Astrocyte (in vitro differentiated cells and primary cell): ENCODE measurements at regions not wholly inside any gene's neighbourhood (a gene's known extent, or its start where the extent isn't known, plus 50 kb on each side); places are given as distances from the start of the nearest gene placed in this dataset.

Experiments used
- DNase-seq: peaks from one replicate; pipeline ENCODE4 v3.0.0-alpha.2; 2010; ENCODE audit warnings: low read depth
- FAIRE-seq: peaks from 2 replicates; lab custom pipeline; 2011; peaks lifted over from hg19 to GRCh38; lab: Jason Lieb, UNC
- H2AFZ ChIP-seq: 2 replicates; pipeline ENCODE4 v1.6.0; 2012; ENCODE audit warnings: low read depth, low read length, inconsistent platforms
- H3K27ac ChIP-seq: 2 replicates; pipeline ENCODE4 v1.5.1; 2011; ENCODE audit warnings: low read depth, low read length, inconsistent platforms
- H3K27me3 ChIP-seq: 2 replicates; pipeline ENCODE4 v1.6.0; 2011; ENCODE audit warnings: low read length, inconsistent platforms; ENCODE audit not compliant: insufficient read depth
- H3K36me3 ChIP-seq: 2 replicates; pipeline ENCODE4 v1.5.1; 2011; ENCODE audit warnings: low read length, inconsistent platforms; ENCODE audit not compliant: insufficient read depth
- H3K4me1 ChIP-seq: 2 replicates; pipeline ENCODE4 v1.5.1; 2011; ENCODE audit warnings: low read length, inconsistent platforms; ENCODE audit not compliant: insufficient read depth
- H3K4me2 ChIP-seq: 2 replicates; pipeline ENCODE4 v1.6.0; 2012; ENCODE audit warnings: low read length, inconsistent platforms
- H3K4me3 ChIP-seq: 2 replicates; pipeline ENCODE4 v1.5.1; 2011; ENCODE audit warnings: low read depth, mild to moderate bottlenecking, low read length, inconsistent platforms; ENCODE audit not compliant: insufficient read depth
- H3K79me2 ChIP-seq: 2 replicates; pipeline ENCODE4 v1.6.0; 2012; ENCODE audit warnings: mild to moderate bottlenecking, low read length, inconsistent platforms; ENCODE audit not compliant: insufficient read depth
- H3K9ac ChIP-seq: 2 replicates; pipeline ENCODE4 v1.6.0; 2012; ENCODE audit warnings: mild to moderate bottlenecking, low read length, inconsistent platforms
- H3K9me3 ChIP-seq: 2 replicates; pipeline ENCODE4 v1.5.1; 2012; ENCODE audit warnings: low read depth, mild to moderate bottlenecking, low read length, inconsistent platforms; ENCODE audit not compliant: insufficient read depth
- H4K20me1 ChIP-seq: 2 replicates; pipeline ENCODE4 v1.6.0; 2012; ENCODE audit warnings: low read length, inconsistent platforms; ENCODE audit not compliant: insufficient read depth
- H3K27ac Mint-ChIP-seq: one replicate; pipeline ENCODE4 v1.8.0; 2021; ENCODE audit warnings: mild to moderate bottlenecking, mixed read lengths; ENCODE audit not compliant: unreplicated experiment
- H3K27me3 Mint-ChIP-seq: one replicate; pipeline ENCODE4 v1.8.0; 2021; ENCODE audit warnings: low read depth, mixed read lengths; ENCODE audit not compliant: unreplicated experiment
- H3K36me3 Mint-ChIP-seq: one replicate; pipeline ENCODE4 v1.8.0; 2021; ENCODE audit warnings: low read depth, mixed read lengths; ENCODE audit not compliant: unreplicated experiment
- H3K4me1 Mint-ChIP-seq: one replicate; pipeline ENCODE4 v1.8.0; 2021; ENCODE audit warnings: low read depth, mixed read lengths; ENCODE audit not compliant: unreplicated experiment
- H3K4me3 Mint-ChIP-seq: one replicate; pipeline ENCODE4 v1.8.0; 2021; ENCODE audit warnings: mild to moderate bottlenecking, moderate library complexity, mixed read lengths; ENCODE audit not compliant: unreplicated experiment
- H3K9me3 Mint-ChIP-seq: one replicate; pipeline ENCODE4 v1.8.0; 2021; ENCODE audit warnings: mild to moderate bottlenecking, mixed read lengths; ENCODE audit not compliant: unreplicated experiment
- CTCF ChIP-seq: IDR thresholded peaks from 2 replicates; pipeline ENCODE4 v1.5.1; 2011; ENCODE audit warnings: low read depth, mild to moderate bottlenecking, inconsistent platforms, low read length, moderate library complexity; ENCODE audit not compliant: insufficient read depth
- EZH2 ChIP-seq: IDR thresholded peaks from 2 replicates; pipeline ENCODE4 v1.6.1; 2012; ENCODE audit warnings: mild to moderate bottlenecking, low read length, inconsistent platforms; ENCODE audit not compliant: insufficient read depth

GRCh38 chr9:115951977-115952376, 201.6 kb upstream of the PAPPA start:
- H3K4me3 Mint-ChIP-seq: no peak overlapping the region
- peaks cover 7% of the 10 kb centered on the region for H3K4me1 Mint-ChIP-seq
- Histone ChIP-seq H2AFZ (no peak overlapping the region), H3K9ac (no peak overlapping the region), H3K27ac (no peak overlapping the region), H3K36me3 (no peaks in the 10 kb centered on the region), H3K79me2 (no peaks in the 10 kb centered on the region), H3K4me1 (peaks cover 12% of the 10 kb centered on the region), H3K9me3 (no peaks in the 10 kb centered on the region), H3K4me2 (no peak overlapping the region), H4K20me1 (no peaks in the 10 kb centered on the region), H3K4me3 (no peak overlapping the region), H3K27me3 (no peaks in the 10 kb centered on the region)
- no peak for FAIRE-seq
- H3K9me3 Mint-ChIP-seq: peaks cover 2% of the 10 kb centered on the region
- H3K27ac Mint-ChIP-seq: no peak overlapping the region
- TF ChIP-seq CTCF: no peak
- TF ChIP-seq EZH2: no peak
- H3K27me3 Mint-ChIP-seq: no peaks in the 10 kb centered on the region
- no peaks in the 10 kb centered on the region for H3K36me3 Mint-ChIP-seq
- no peak for DNase-seq

- FAIRE-seq: peak; percentile 43
- H3K79me2 ChIP-seq: no peaks in the 10 kb centered on the region
- peak overlapping the region; percentile 12 for H2AFZ ChIP-seq
- Mint-ChIP-seq H3K4me1 (peaks cover 12% of the 10 kb centered on the region), H3K36me3 (no peaks in the 10 kb centered on the region), H3K9me3 (peaks cover 2% of the 10 kb centered on the region), H3K27me3 (no peaks in the 10 kb centered on the region), H3K27ac (no peak overlapping the region), H3K4me3 (no peak overlapping the region)
- H3K4me2 ChIP-seq: peak overlapping the region; percentile 58
- H3K9me3 ChIP-seq: no peaks in the 10 kb centered on the region
- TF ChIP-seq EZH2: no peak
- no peak overlapping the region for H3K4me3 ChIP-seq
- DNase-seq: peak; percentile 81
- no peaks in the 10 kb centered on the region for H3K27me3 ChIP-seq
- no peak overlapping the region for H3K9ac ChIP-seq
- H4K20me1 ChIP-seq: no peaks in the 10 kb centered on the region
- peaks cover 12% of the 10 kb centered on the region for H3K4me1 ChIP-seq
- H3K36me3 ChIP-seq: no peaks in the 10 kb centered on the region
- peak overlapping the region; percentile 11 for H3K27ac ChIP-seq
These were observed 200.9 kb upstream of the PAPPA start for GRCh38 chr9:115952430-115953292.

DNA sequence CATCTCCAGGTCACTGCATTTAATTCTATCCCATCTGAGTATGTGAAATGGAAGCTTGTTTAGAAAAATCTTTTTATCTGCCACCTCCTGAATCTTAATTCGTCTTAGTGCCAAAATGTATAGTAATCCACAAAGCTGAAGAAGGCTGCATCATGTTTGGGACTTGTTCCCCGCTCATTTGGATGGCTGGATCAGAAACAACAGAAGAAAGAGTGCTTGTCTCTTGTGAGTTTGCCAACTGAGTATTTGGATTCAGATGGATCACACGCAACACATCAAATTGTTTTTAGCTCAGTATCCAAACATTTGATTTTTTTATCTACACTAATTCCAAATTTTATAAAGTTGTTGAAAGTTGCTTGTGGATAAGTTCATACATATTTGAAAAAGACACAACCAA, 197.2 kb upstream of the PAPPA start:
- no peak overlapping the region for H3K27ac Mint-ChIP-seq
- H3K36me3 Mint-ChIP-seq: no peaks in the 10 kb centered on the region
- no peak overlapping the region for H3K9ac ChIP-seq
- H3K4me3 ChIP-seq: no peak overlapping the region
- no peaks in the 10 kb centered on the region for H3K27me3 Mint-ChIP-seq
- no peak overlapping the region for H3K4me3 Mint-ChIP-seq
- H4K20me1 ChIP-seq: no peaks in the 10 kb centered on the region
- FAIRE-seq (no peak), DNase-seq (no peak)
- TF ChIP-seq EZH2 (no peak), CTCF (no peak)
- H3K4me2 ChIP-seq: no peak overlapping the region
- no peaks in the 10 kb centered on the region for H3K79me2 ChIP-seq
- H3K27me3 ChIP-seq: no peaks in the 10 kb centered on the region
- no peak overlapping the region for H2AFZ ChIP-seq
- H3K27ac ChIP-seq: no peak overlapping the region
- no peaks in the 10 kb centered on the region for H3K9me3 ChIP-seq
- H3K36me3 ChIP-seq: no peaks in the 10 kb centered on the region
- H3K9me3 Mint-ChIP-seq: peaks cover 2% of the 10 kb centered on the region
- peaks cover 12% of the 10 kb centered on the region for H3K4me1 ChIP-seq
- H3K4me1 Mint-ChIP-seq: peaks cover 14% of the 10 kb centered on the region
